CD4-positive, alpha-beta T cell treated with Interleukin-12 subunit alpha and Interleukin-12 subunit beta, for 1 hour (primary cell): ENCODE measurements at regions not wholly inside any gene's neighbourhood (a gene's known extent, or its start where the extent isn't known, plus 50 kb on each side); places are given as distances from the start of the nearest gene placed in this dataset.

Source experiments
- DNase-seq: peaks from one replicate; pipeline ENCODE4 v3.0.0-alpha.2; 2020

DNA sequence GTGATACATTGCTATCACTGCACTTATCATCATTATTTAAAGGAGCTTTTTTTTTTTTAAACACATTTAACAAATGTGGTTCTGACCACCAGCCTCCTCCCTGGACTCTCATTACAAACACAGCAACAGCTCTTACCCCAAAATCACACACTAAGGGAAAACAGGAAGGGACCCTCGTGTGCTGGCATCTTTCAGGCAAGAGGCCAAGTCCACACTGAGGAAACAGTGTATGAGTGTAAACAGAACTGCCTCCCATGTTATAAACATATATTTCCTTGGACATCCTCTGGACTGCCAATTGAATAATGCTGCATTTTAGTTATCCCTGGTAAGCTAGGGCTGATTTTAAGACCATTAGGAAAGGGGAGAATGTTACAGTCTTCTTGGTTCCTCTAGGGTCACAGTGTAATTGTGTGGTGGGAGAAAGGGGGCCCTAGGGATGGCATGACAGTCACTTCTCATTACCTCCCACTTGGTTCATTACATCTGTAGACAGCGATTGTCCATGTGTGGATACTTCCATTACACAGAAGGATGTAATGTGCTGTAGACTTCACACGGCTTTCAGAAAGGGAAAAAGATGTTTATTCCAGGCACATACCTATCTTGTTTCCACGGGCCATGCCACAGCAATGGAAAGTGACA, 244.6 kb upstream of the TET2 start:
- no peak for DNase-seq

DNA sequence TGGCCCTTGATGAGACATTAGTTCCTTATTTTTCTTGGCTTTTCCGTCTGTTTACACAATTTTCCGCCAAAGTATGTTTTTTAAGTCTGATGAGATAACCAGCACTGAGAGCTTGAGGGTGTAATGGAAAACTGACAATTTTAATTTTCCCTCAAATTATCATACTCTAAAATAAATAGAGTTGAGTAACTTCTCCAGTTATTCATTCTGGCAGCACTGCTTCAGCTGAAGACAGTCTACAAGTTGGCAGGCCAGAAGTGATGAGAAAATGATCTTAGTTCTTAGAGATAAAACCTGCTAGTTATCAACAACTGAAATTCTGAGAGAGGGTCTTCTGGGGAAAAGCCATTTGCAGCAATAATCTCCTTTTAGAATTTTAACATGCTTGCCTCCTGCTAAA, 241.6 kb upstream of the TET2 start:
- DNase-seq: no peak

DNA sequence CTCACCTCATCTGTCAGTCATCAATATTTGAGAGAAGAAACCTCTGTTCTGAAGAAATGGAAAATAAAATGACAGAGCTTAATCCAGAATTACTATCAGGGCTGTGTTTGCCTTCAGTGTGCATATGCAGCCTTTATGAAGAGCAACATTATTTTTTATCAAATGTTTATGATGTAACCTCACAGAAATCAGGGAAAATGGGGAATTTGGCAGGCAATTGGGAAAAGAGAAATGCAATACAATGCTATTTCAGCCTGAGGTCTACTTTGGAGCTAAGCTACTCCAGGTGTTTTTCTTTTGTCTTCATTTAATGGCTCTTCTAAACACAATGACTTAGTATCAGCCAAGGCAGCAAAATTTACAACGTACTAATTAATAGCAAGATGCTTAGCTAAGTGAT, 241.1 kb upstream of the TET2 start:
- DNase-seq: no peak

DNA sequence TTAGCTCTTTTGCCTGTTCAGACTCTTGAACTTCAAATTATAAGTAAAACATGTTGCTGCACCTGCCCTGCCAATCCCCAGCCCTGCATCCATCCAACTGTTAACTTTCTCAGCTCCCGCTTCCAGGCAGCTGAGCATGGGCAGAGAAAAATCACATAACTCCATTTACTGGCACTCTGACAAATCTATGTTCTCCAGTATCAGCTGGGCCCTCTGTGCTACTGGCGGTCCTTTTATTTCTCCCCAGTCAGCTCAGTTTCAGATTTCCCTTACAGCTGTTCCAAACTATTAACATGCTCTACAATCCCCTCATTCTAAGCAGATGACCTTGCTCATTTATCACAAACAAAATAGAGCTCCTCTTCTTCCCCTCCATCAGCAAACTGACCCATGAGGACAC, 240.4 kb upstream of the TET2 start:
- DNase-seq: no peak

DNA sequence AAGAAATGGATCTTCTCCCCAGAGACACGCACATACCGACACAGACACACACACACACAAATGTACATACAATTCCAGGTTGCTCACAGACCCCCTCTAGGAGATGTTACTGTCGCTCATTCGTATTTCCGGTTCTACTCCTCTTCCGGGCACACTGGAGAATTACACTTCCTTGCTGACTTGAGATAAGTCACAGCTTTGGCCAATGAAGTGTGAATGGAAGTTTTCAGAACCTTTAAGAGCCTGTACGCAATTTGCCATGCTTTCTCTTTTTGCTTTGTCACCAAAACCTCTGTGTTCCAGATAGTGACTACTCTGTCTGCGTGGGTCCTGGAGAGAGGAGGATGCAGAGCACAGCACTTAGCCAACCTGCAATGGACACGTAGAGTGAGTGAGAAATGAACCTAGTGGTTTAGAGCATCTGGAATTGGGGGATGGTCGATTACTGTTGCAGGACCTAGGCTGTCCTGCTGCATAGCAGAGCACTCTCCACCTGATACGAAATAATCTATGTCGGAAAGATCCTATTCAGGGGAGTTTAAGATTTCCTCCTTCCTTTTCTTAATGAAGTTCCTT, 239.5 kb upstream of the TET2 start:
- no peak for DNase-seq

DNA sequence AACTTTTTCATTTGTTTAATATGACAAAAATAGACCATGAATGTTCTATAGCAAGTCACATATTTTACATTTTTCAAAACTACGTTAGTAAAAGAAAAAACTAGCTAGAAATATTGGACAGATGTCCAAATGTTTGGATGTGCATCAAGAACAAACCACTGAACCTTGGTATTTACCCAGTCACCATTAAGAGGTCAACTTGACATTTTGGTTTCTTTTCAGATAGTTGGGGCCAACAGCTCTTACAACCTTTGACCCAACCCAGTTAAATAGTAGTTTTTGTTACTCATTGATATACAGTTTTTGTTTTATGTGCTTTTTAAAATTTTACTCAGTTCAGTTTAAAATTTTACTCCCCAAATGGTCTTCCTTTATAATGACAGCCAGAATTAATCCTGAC, 238.7 kb upstream of the TET2 start:
- DNase-seq: no peak

DNA sequence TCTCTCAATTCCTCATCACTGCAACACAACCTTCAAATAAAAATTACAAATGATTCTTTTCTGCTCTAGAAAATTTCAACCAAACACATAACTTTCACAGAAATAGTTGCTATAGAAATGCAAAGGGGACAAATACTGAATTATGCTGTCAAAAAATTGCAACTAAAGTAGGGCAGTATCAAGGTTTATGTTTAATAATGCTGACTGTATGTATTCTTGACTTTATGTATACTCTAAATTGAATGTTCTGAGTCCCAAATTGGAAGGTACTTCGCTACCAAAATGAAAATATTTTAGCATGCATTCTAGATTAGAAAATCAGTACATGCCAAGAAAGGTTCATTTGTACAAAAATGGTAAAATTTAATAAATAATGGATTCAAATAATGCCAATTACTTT, 237.3 kb upstream of the TET2 start:
- no peak for DNase-seq

DNA sequence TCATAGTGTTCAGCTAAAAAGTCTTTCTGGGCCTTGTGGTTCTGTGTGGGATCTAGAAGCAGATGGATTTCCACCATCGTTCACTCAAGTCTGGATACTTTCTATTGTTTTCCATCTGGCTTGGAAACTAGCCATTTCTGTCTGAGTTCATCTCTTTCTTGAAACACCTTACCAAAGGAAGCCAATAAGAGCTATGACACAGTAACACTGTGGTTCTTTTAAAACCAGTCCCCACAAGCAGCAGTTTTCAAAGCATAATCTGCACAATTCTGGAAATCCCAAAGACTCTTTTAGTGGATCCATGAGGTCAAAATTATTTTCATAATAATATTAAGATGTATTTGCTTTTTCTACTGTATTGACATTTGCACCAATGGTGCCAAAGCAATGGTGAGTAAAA, 234.2 kb upstream of the TET2 start:
- no peak for DNase-seq

DNA sequence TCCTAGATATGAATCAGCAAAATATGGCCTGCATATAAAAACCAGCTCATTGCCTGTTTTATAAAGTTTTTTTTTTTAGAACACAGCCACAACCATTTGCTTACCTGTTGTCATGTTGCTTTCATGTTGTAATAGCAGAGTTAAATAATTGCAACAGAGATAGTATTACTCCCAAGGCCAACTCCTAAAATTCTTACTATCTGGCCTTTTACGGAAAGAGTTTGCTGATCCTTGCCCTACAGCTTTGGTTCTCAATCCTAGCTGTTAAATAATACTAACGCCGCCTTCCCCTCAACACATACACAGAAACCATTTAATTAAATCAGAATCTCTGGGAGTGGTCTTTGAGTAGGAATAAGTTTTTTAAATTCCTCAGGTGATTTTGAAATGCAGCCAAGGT, 231.3 kb upstream of the TET2 start:
- no peak for DNase-seq

DNA sequence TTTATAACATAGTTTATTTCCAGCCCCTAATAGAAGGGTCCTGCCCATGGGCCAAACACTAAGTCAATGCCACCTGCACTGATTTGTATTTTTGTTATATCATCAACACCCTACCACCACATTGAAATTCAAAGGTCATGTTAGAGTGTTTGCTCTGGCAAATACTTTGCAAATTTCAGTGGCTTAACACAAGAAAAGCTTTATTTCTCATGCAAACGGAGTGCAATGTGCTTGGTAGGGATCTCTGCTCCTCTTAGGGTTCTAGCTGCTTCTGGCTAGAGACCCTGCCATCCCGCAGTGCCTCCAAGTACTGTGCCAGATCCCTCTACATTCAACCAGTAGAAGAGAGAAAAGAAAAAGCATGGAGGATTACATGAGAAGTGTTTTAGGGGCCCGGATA, 230.8 kb upstream of the TET2 start:
- no peak for DNase-seq

DNA sequence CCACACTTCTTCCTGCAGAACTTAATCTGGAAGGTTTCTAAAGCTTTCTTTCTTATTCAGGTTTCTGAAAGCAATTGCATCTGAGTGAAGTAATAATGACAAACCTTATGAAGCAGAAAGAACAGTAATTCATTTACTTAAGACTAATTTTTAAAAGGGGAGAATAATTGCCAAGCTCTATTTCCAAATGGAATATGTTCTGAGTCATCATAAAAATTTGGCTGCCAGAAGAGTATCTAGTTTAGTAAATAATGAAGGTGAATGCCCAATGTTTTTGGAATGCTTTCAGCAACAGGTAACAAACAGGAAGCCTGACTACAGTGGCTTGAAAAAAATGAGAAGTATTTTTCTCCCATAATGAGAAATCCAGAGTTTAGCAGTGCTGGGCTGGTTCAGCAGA, 227.3 kb upstream of the TET2 start:
- no peak for DNase-seq

DNA sequence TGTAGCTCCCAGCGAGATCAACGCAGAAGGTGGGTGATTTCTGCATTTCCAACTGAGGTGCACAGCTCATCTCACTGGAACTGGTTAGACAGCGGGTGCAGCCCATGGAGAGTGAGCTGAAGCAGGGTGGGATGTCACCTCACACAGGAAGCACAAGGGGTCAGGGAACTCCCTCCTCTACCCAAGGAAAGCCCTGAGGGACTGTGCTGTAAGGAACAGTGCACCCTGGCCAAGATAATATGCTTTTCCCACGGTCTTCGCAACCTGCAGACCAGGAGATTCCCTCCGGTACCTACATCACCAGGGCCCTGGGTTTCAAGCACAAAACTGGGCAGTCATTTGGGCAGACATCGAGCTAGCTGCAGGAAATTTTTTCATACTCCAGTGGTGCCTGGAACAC, 216.4 kb upstream of the TET2 start:
- no peak for DNase-seq

DNA sequence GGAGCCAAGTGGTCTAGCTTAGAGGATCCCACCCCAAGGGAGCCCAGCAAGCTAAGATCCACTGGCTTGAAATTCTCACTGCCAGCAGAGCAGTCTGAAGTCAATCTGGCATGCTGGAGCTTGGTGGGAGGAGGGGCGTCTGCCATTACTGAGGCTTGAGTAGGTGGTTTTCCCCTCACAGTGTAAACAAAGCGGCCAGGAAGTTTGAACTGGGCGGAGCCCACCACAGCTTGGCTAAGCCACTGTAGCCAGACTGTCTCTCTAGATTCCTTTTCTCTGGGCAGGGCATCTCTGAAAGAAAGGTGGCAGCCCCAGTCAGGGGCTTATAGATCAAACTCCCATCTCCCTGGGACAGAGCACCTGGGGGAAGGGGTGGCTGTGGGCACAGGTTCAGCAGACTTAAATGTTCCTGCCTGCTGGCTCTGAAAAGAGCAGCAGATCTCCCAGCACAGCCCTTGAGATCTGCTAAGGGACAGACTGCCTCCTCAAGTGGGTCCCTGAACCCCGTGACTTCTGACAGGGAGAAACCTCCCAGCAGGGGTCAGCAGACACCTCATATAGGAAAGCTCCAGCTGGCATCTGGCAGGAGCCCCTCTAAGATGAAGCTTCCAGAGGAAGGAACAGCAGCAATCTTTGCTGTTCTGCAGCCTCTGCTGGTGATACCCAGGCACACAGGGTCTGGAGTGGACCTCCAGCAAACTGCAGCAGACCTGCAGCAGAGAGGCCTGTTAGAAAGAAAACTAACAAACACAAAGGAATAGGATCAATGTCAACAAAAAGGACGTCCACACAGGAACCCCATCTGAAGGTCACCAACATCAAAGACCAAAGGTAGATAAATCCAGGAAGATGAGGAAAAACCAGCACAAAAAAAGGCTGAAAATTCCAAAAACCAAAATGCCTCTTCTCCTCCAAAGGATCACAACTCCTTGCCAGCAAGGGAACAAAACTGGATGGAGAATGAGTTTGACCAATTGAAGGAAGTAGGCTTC, 215.6 kb upstream of the TET2 start:
- peak; percentile 55 for DNase-seq

DNA sequence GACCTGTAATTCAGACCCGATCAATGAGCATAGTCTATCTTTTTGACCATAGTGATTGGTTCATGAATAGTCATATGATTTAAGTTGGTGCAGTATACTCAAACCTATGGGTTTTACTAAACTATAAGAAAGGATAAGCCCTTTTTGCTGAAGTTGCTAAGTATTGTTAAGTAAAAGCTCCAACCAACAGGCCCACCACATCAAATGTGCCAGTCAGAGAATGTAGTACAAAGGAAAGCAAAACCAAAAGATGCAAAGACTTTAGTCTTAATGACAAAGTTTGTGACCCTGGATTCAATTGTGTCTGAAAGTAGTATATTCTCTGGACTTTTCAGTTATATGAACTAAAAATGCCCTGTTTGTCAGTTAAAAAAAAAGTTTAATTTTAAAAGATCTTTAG, 208.1 kb upstream of the TET2 start:
- DNase-seq: peak; percentile 18

DNA sequence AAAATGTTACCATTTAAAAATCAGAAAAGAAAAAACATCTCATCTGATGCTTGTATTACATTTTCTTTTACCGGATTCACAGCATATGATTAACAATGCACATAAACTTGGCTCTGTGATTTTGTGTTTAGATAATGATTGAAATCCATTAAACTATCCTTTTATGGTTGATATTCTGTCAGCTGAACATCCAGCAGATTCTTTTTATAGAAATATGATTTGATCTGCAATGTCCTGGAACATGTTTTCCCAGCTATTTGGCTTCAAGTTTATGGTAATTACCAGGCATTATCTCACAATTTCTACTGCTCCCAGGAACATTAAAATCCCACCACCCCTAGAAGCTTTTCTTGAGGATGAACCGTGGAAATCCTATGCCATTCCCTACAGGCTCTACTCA, 205.7 kb upstream of the TET2 start:
- DNase-seq: no peak

DNA sequence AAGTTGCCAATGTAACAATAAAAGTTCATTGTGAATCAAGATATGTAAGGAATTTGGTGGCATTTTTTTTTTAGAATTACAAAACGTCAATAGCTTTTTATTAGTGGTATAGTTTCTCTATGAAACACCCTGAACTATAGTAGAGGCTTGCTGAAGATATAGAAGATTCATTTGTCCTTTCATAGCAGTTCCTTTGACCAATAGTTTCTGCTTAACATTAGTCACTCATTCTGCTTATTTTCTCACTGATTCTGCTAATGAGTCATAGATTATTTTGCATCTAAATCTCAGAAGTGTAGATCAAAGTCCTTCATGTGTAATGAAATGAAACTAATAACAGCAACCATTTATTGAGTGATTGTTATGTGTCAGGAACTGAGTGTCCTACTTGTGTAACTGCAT, 205.0 kb upstream of the TET2 start:
- DNase-seq: no peak

DNA sequence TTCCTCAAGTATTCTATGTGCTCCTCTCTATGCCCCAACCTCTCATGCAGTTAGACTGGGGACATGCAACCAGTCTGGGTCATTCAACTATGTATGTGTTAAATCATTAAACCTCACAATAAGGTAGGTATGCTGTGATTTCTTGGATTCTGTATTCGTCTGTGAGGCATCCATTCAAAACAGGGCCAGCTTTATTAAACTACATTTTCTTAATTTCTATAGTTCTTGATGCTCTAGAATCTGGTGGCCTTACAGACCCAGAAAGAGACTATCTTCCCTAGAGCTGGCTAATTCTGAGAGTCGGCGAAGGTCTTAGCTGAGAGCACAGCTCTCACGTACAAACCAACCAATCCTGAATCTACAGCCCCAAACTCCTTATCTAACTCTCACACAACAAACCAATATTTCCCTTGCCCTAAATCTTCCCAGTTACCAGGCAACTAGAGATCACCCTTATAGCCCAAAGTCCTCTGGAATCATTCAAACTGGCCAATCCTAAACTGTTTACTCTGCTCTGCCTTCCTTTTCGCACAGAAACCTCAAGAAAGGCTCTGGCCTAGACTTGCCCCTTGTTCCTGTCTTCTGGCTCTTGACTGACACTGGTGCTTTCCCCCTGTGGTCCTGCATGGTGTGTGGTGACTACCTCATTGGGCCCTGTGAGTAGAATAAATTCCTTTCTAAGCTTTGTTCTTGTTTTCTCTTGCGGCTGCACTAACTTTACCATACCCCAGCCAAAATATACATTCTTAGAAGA, 203.5 kb upstream of the TET2 start:
- DNase-seq: peak; percentile 28

DNA sequence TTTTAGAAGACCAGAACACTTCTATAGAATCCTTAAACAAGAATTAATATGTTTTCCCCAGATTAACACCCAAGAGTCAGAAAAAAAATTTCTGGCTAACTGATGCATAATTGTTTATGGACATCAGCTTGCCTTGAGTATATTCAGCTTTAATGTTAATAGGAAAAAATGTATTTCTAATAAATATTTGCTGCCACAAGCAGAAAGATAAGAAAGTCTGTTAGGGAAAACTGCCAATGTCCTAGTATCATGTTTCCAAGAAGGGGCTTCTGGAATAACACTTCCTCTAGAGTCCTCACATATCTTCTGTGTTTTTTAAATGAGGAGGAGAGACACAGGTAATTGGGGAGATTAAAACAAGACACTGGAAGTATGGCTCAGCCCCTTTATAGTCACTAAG, 202.1 kb upstream of the TET2 start:
- DNase-seq: no peak

DNA sequence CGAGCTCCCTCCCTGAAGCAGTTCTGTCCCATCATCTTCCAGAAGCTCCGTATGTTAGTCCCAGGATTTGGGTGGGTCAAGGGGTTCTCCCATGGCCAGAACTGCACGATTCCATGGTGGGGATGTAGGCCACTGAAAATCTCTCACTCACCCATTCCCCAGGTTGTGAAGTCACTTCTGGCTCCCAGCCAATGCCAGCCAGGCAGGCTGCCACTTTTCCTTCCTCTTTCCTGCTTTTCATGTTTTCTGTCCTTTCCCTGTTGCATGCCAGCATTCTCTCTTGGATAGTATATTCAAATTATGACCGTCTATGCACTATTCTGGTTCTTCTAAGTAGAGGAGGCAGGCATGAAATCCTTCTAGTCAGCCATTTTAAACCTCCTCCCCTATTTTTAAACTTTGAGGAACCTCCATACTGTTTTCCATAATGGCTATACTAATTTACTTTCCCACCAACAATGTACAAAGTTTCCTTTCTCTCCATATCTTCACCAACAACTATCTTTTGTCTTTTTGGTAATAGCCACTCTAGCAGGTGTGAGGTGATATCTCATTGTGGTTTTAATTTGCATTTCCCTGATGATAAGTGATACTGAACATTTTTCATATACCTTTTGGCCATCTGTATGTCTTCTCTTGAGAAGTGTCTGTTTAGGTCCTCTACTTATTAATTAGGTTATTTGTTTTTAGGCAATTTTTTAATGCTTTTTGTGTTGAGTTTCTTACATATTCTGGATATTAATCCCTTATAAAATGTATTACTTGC, 182.1 kb upstream of the TET2 start:
- DNase-seq: no peak

DNA sequence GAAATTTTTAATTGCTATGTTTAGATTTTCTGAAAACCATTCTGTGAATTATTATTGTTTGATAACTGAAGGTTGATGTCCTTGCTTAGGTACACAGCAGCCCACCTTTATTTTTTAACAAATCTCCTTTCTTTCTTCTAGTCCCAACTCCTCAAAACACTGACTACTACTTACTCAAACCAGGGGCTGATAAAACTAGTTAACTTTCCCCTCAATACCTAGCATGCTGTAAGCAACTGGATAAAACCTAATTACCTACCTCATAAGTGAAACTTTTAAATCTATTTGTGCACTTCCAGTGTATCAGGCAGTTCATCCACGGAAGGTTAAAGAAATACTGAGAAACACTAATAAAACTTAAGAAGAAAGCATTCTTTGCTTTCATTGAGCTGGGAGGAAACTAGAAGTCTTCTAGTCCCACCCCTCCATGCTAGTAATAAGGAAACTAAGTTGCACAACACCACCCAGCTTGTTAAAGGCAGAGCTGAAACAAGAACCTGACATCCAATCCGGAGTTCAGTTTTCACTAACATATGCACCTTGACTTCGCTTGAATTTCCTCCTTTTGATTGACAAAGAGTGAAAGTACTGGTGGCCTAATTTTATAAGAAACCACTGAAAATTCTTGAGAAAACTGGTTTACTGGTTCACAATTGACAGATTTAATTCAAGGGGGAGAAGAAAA, 180.2 kb upstream of the TET2 start:
- DNase-seq: peak; percentile 50

DNA sequence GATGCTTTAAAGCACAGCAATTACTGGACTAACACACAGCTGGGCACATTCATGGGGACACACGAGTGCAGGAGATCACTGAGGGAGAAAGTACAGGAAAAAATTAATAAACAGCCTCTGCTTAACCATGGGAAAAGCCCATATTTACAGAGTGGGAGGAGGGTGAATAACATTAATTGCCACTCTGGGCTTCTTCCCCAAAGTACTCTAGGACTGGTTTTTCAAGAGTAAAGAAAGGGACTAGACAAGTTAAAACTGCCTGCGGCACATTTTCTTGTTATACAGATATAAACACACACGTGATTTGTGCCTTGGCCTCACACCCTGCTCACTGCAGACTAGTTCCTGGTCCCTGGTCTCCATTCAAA, 179.7 kb upstream of the TET2 start:
- DNase-seq: no peak
